Right lung (tissue), 2 donors: ENCODE measurements at regions not wholly inside any gene's neighbourhood (a gene's known extent, or its start where the extent isn't known, plus 50 kb on each side); places are given as distances from the start of the nearest gene placed in this dataset.
"Not testable (repeated sequence)": the region's sequence is repeated elsewhere in the genome, so short reads cannot be mapped to it uniquely, and the experiment has no call there.

Experiments
- DNase-seq, 2 donors: peaks; one replicate each; pipeline ENCODE4 v3.0.0-alpha.2; 2013

DNA sequence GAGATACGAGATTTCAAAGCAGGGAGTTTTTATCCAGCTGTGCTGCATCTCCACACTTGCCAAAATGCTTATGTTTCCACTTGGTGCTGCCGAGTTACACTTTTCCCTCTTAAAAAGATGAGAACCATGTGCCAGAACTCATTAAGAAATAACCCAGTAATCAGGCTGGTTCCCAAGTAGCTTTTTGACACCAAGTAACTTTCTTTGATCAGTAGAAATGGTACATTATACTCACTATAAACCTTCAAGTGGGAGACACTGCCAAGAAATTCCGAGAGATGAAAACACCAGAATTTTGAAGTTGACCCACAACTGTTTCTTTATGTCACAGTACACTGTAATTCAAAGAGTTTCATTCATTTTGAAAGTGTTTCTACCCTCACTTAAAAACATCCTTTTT, 164.6 kb upstream of the CCDC54 start:
- DNase-seq, result peak in 1 of 2 donors; percentile 54

- DNase-seq, result no peak
Observed at GRCh38 chr3:107213044-107213669, 164.1 kb upstream of the CCDC54 start.

DNA sequence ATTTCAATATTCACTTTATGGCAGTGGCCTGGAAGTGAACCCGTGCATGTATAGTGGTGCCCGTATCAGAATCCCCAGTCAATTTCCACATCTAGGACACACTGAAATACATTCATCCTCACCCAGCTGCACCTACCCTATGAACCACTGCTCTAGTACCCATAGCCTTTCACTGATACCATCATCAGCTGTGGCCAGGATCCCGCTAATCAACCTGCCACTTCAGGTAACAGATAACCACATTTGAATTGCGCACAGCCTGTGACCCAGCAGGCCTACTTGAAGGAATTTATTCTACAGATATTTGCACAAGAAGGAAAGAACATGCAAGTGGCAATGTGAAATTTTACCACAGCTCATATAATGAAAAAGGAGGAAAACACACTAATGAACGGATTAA, 161.0 kb upstream of the CCDC54 start:
- DNase-seq, result no peak

DNA sequence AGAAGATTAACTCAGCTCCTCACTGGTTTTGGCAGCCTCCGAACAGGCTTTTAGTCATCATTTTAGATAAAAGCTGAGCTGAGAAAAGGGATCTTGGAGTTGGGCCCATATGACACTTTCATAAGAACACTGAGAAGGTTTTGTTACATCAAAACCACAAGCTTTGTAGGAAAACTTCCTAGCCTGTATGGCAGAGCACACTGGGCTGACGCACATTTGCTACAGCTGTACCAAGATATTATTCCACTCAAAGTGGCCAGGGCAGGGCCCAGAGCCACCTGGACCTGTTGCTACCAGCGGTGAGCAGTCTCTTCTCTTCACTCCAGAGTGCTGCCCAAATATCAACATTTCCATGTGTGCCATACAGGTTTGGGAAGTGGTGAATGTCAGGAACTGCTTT, 160.5 kb upstream of the CCDC54 start:
- DNase-seq, result no peak

DNA sequence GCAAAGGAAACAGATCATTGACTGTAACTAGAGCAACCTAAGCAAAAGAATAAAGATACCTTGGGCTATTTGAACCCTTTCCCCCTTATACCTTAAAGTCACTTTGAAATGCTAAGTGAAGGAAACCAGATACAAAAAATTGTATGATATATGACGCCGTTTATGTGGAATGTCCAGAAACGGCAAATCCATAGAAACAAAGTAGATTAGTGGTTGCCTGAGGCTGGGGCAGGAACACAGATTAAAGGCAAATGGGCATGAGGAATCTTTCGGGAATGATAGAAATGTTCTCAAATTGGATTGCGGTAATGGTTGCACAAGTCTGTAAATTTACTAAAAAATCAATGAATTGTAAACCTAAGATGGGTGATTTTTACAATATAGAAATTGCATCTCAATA, 160.1 kb upstream of the CCDC54 start:
- no peak for DNase-seq

DNA sequence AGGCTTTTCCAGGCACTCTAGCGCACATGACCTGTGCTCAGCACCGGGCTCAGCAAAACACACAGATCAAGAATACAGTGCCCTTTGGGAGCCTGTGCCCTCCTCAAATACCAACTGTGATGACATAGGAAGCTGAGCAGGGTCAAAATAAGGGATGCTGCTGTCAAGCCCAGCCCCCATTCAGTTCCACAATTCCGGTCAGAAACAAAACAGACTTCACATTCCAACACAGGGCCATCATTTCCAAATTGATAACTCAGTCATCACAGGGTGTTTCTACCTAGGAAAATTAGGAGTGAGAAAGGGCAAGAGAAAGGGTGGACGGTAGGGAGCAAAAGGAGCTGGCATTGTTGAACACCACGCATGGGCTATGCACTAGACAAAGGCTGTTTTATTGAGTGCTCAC, 158.4 kb upstream of the CCDC54 start:
- no peak for DNase-seq

GRCh38 chr3:107220538-107220937, 156.7 kb upstream of the CCDC54 start:
- no peak for DNase-seq

- DNase-seq, result no peak
Observed at GRCh38 chr3:107221856-107222255, 155.4 kb upstream of the CCDC54 start.

- peak in 1 of 2 donors; percentile 73 for DNase-seq
Observed at GRCh38 chr3:107222907-107223306, 154.3 kb upstream of the CCDC54 start.

GRCh38 chr3:107224026-107224596, 153.1 kb upstream of the CCDC54 start:
- no peak for DNase-seq

DNA sequence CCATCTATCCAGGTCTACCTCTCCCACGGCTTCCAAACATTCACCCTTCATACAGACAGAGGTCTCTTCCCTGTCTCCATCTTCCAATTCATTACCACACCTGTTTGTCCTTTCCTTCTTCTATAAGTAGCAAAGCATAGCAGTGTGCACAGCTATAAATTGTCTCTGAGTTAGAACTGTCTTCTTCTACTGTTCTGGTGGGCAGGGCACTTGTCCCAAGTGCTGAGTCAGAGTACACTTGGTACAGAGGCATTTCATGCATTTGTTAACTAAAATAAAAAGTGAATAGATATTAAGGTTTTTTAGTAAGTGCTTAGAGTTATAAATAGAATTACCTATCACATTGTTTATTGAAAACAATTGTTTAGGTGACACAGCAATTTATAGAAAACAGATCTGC, 150.1 kb upstream of the CCDC54 start:
- no peak for DNase-seq

DNA sequence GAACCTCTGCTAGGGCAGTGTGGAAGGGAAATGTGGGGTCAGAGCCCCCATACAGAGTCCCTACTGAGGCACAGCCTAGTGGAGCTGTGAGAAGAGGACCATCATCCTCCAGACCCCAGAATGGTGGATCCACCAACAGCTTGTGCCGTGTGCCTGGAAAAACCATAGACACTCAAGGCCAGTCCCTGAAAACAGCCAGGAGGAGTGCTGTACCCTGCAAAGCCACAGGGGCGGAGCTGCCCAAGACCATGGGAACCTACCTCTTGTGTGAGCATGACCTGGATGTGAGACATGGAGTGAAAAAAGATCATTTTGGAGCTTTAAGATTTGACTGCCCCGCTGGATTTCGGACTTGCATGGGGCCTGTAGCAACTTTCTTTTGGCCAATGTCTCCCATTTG, 143.4 kb upstream of the CCDC54 start:
- DNase-seq, result not testable (repeated sequence)

DNA sequence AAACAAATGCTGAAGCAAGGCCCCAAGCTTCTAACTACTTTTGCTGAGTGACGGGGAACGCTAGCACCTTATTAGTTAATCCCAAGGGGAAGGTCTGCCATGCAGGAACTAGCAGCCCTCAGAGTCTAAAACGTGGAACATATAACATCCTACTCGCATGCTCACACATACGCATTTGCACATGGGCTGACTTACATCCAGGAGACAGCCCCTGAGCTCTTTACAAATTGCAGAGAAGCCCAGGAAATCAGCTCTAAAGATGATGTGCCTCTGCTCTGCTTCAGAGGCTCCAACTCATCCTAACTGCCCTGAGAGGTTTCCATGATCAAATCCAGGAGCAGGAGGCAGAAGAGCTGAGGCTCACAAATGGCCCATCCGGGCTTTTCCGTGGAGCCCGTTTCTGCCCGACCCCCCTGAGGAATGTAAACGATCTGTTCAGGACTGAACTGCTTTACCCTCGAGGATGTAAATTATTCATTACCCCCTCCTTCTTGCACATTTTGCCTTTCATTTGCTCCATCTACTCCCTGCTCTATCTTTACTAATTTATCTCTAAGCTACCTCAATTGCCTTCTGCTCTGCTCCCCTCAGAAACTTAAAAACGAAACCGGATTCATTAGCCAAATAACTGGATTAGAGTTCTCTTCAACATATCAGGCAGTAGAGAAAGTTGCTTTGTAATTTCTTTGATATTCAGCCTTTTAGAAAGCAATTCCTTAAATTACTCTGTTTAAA, 141.9 kb upstream of the CCDC54 start:
- DNase-seq, result no peak

DNA sequence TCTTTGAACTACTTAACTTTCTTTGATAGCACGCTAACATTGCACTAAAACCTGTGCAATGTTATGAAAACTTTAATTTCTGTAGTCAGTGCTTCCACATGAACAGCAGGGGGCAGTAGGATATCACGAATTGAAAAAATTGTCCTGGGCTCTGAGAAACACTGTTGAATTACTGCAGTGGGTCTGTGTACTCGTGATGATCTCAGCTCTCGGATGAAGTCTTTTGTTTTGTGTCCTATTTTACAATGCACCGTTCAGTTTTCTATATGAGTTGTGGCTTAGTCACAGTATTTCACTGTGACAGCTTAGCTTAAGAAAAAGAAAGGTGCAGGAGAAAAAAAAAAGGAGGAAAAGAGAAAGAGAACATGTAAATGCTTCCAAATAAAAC, 141.3 kb upstream of the CCDC54 start:
- peak; percentile 75 to 79 for DNase-seq

DNA sequence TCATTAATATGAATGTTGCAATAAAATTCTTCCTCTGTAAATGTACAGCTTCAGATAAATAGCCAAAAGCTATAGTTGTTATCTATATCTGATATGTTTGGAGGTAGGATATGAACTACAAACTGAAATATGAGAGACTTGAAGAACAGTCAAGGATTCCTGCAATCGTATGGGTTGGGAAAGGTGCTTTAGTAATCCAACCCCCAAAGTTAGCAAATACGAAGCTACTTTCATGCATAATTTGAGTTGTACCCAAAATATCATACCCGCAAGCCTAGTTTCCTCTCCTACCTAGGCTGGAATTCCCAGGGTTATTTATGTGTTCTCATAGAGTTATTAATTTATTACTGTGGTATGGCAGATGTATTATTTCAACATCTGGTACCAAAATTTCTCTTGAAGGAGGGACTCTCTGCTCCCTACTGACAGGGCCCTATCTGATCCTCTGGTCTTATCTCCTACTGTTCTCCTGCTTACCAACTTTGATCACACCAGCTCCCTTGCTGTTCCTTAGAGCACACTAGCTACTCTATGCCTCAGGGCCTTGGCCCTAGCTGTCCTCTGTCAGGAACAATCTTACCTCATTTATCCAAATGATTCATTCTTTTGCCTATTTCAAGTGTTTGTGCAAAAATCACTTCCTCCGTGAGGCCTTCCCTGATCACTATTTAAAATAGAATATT, 140.4 kb upstream of the CCDC54 start:
- no peak for DNase-seq

GRCh38 chr3:107238787-107239186, 138.5 kb upstream of the CCDC54 start:
- DNase-seq, result no peak

GRCh38 chr3:107239703-107240102, 137.5 kb upstream of the CCDC54 start:
- no peak for DNase-seq

DNA sequence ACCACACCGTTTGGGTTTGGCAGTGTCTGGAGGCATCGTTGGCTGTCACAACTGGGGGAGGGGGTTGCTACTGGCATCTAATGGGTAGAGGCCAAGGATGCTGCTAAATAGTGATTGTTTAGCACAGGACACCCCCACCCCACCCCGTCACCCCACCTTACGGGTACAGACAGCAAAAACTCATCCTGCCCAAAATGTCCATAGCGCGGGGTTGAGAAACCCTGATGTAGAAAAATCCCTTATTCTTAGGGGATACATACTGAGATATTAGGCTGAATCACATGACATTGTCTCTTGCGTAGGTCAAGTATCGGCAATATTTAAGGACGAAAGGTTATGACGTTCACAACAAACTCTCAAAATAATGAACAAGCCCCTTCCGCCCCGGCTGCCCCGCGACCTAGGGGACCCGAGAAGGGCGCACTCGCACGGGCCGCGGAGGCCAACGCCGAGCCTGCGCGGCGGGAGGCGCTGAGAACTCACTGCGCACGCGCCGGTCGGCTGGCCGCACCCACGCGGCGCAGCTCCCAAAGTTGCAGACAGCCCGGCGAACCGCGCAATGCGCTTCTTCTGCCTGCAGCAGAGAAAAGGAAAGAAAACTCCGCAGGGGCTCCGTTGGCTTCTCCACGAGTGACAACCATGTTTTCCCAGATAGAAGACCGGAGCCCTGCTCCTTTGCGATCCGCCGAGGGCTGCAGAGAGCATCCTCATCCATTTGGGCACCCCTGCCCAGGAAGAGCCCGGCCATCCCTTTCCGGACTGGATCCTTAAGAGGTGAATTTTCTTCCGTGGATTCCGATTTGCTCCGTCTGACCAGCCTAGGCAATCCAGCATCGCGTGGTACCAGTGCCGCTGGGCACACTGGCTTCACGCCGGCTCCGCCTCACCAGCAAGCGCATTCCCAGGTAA, 136.8 kb upstream of the CCDC54 start:
- DNase-seq, result peak; percentile 83 to 85

DNA sequence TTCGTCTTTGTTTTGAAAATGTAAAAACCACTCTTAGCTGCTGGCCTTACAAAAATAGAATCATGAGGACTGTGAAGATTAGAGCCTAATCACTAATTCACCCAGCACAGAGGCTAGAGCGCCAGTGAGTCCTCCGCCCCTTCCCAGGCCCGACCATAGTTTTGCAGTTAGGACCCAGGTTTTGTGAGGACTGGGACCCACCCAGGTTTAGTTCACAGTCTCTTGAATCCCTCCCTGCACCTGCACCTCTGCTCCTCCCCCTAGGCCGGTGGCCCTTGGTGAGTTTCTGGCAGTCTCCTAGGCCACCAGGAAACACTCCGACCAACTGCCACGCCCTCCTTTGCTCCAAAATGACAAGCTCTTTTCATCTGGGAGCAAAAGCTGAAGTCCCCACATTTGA, 136.0 kb upstream of the CCDC54 start:
- peak; percentile 45 to 55 for DNase-seq

DNA sequence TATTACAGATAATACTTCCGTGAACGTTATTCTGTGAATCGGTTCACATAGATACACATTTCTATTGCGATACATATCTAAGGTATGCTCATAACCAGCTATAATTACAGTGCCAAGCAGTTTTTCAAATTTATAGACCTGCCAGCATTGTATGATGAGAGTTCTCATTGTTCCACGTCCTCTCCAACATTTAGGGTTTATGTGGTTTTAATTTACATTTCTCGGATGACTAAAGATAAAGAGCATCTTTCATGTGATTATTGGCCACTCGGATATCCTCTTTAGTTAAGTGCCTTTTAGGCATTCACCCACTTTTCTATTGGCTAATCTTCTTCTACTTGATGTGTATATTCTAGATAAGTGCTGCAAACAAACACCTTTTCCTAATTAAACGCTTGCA, 134.7 kb upstream of the CCDC54 start:
- DNase-seq, result no peak

DNA sequence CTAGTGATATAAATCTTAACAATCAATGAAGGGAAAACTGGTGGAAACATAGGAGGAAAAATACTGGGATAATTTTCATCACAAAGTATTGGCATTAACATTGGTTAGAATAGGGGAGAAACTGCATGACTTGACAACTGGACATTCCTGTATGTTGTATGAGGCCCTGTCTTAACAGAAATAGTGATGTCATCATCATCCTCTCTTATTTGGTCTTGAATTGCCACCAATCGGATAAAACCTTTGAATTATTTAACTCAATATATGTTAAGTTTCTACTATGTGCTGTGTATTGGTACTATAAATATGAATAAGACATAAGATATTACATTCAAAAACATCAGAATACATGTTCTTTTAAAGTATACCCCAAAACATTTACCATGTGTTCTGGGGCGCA, 130.1 kb upstream of the CCDC54 start:
- DNase-seq, result no peak

GRCh38 chr3:107249132-107249531, 128.1 kb upstream of the CCDC54 start:
- DNase-seq, result no peak
